ENCODE measurements at regions not wholly inside any gene's neighbourhood (a gene's known extent, or its start where the extent isn't known, plus 50 kb on each side); places are given as distances from the start of the nearest gene placed in this dataset.

GRCh38 chr14:62378057-62378456, 615.8 kb downstream of the SNAPC1 start:
- ChIA-PET CTCF (no interaction called here), POLR2A (no interaction called here)
- no peaks in the 10 kb centered on the region for H3K9me3 Mint-ChIP-seq (ENCODE audit: insufficient read depth)
- H3K4me1 Mint-ChIP-seq: no peaks in the 10 kb centered on the region
- Histone ChIP-seq H3K27ac (ENCODE audit: low read length in 2 of 2) (no peak overlapping the region), H3K9me3 (ENCODE audit: control extremely low read depth in 1 of 3, control insufficient read depth in 2 of 3, insufficient read depth in 1 of 3, low read length in 2 of 3) (no peaks in the 10 kb centered on the region), H3K4me1 (ENCODE audit: control insufficient read depth in 2 of 2, insufficient read depth in 2 of 2, low read length in 2 of 2) (no peaks in the 10 kb centered on the region), H3K27me3 (replicated peaks in 1 of 4; ENCODE audit: control extremely low read depth in 1 of 4, control insufficient read depth in 3 of 4, insufficient read depth in 4 of 4, low read length in 3 of 4) (no peaks in the 10 kb centered on the region), H3K9ac (ENCODE audit: low read length) (no peak overlapping the region), H4K20me1 (ENCODE audit: control insufficient read depth, insufficient read depth, low read length, poor library complexity, severe bottlenecking) (no peaks in the 10 kb centered on the region), H2AFZ (ENCODE audit: insufficient read depth, low read depth, low read length, poor library complexity, severe bottlenecking) (no peak overlapping the region), H3K4me3 (ENCODE audit: control extremely low read depth in 1 of 5, extremely low read depth in 1 of 5, insufficient read depth in 1 of 5, low read depth in 2 of 5, low read length in 4 of 5) (no peak overlapping the region), H3K4me2 (replicated peaks; ENCODE audit: low read depth, low read length, poor library complexity, severe bottlenecking) (no peak overlapping the region), H3K36me3 (replicated peaks in 1 of 2; ENCODE audit: control extremely low read depth in 1 of 2, control insufficient read depth in 1 of 2, extremely low read depth in 1 of 2, insufficient read depth in 2 of 2, low read length in 1 of 2) (no peaks in the 10 kb centered on the region), H3K79me2 (ENCODE audit: control insufficient read depth, insufficient read depth, low read length) (no peaks in the 10 kb centered on the region)
- H3K4me3 Mint-ChIP-seq: no peak overlapping the region
- DNase-seq (no peak), ATAC-seq (ENCODE audit: low read depth) (no peak)
- WGBS (ENCODE audit: insufficient coverage): no CpG with 5 or more reads among the region's 2 CpGs
- peaks cover 3% of the 10 kb centered on the region for H3K27me3 Mint-ChIP-seq
- intact Hi-C loops (cut with micrococcal nuclease): no loop called here
- H3K27ac Mint-ChIP-seq: no peak overlapping the region
- TF ChIP-seq CTCF (IDR thresholded peaks at IDR 0.05): no peak
- no peak for TF ChIP-seq EZH2 (IDR thresholded peaks at IDR 0.05; ENCODE audit: borderline replicate concordance, insufficient read depth, low read depth, low read length, poor library complexity, severe bottlenecking)

- H3K9ac ChIP-seq (ENCODE audit: low read length): no peak overlapping the region
- intact Hi-C loops (cut with micrococcal nuclease): no loop called here
- no peaks in the 10 kb centered on the region for H3K36me3 ChIP-seq (replicated peaks in 1 of 2; ENCODE audit: control extremely low read depth in 1 of 2, control insufficient read depth in 1 of 2, extremely low read depth in 1 of 2, insufficient read depth in 2 of 2, low read length in 1 of 2)
- no peaks in the 10 kb centered on the region for H3K4me1 Mint-ChIP-seq
- CTCF ChIA-PET: no interaction called here
- peaks cover 1% of the 10 kb centered on the region for H3K9me3 Mint-ChIP-seq (ENCODE audit: insufficient read depth)
- WGBS (ENCODE audit: insufficient coverage): 88% methylated on average over 6 of the region's 8 CpGs
- no peak overlapping the region for H2AFZ ChIP-seq (ENCODE audit: insufficient read depth, low read depth, low read length, poor library complexity, severe bottlenecking)
- no peaks in the 10 kb centered on the region for H4K20me1 ChIP-seq (ENCODE audit: control insufficient read depth, insufficient read depth, low read length, poor library complexity, severe bottlenecking)
- no peak overlapping the region for H3K4me3 ChIP-seq (ENCODE audit: control extremely low read depth in 1 of 5, extremely low read depth in 1 of 5, insufficient read depth in 1 of 5, low read depth in 2 of 5, low read length in 4 of 5)
- no peaks in the 10 kb centered on the region for H3K27me3 ChIP-seq (replicated peaks in 1 of 4; ENCODE audit: control extremely low read depth in 1 of 4, control insufficient read depth in 3 of 4, insufficient read depth in 4 of 4, low read length in 3 of 4)
- H3K27me3 Mint-ChIP-seq: peaks cover 3% of the 10 kb centered on the region
- H3K4me2 ChIP-seq (replicated peaks; ENCODE audit: low read depth, low read length, poor library complexity, severe bottlenecking): no peak overlapping the region
- no peak overlapping the region for H3K27ac Mint-ChIP-seq
- TF ChIP-seq EZH2 (IDR thresholded peaks at IDR 0.05; ENCODE audit: borderline replicate concordance, insufficient read depth, low read depth, low read length, poor library complexity, severe bottlenecking) (no peak), CTCF (IDR thresholded peaks at IDR 0.05) (no peak)
- POLR2A ChIA-PET: no interaction called here
- ATAC-seq (ENCODE audit: low read depth) (no peak), DNase-seq (no peak)
- no peaks in the 10 kb centered on the region for H3K9me3 ChIP-seq (ENCODE audit: control extremely low read depth in 1 of 3, control insufficient read depth in 2 of 3, insufficient read depth in 1 of 3, low read length in 2 of 3)
- no peaks in the 10 kb centered on the region for H3K4me1 ChIP-seq (ENCODE audit: control insufficient read depth in 2 of 2, insufficient read depth in 2 of 2, low read length in 2 of 2)
- no peak overlapping the region for H3K27ac ChIP-seq (ENCODE audit: low read length in 2 of 2)
- H3K79me2 ChIP-seq (ENCODE audit: control insufficient read depth, insufficient read depth, low read length): no peaks in the 10 kb centered on the region
- no peak overlapping the region for H3K4me3 Mint-ChIP-seq
Measured at GRCh38 chr14:62381311-62382070, 619.3 kb downstream of the SNAPC1 start.
